GM21528 (cell line): ENCODE measurements at regions not wholly inside any gene's neighbourhood (a gene's known extent, or its start where the extent isn't known, plus 50 kb on each side); places are given as distances from the start of the nearest gene placed in this dataset.

Experiments
- ATAC-seq: cut with Tn5 transposase; IDR thresholded peaks from one replicate; pipeline ENCODE4 v1.9.1; 2021; ENCODE audit warnings: mild to moderate bottlenecking, moderate library complexity; ENCODE audit not compliant: unreplicated experiment, low FRiP score

GRCh38 chr9:89803403-89803802 lies 198.6 kb downstream of the GADD45G start:
- no peak for ATAC-seq

- ATAC-seq, result no peak
These were observed 200.1 kb downstream of the GADD45G start for GRCh38 chr9:89804766-89805531.

- no peak for ATAC-seq
These were observed 200.9 kb downstream of the GADD45G start for GRCh38 chr9:89805571-89806292.

- no peak for ATAC-seq
These were observed 201.7 kb downstream of the GADD45G start for GRCh38 chr9:89806371-89807100.

- no peak for ATAC-seq
These were observed 202.2 kb downstream of the GADD45G start for GRCh38 chr9:89807101-89807395.

- no peak for ATAC-seq
These were observed 202.9 kb downstream of the GADD45G start for GRCh38 chr9:89807682-89808075.

GRCh38 chr9:89808076-89808755 lies 203.4 kb downstream of the GADD45G start:
- no peak for ATAC-seq

GRCh38 chr9:89808756-89809181 lies 204.0 kb downstream of the GADD45G start:
- ATAC-seq, result no peak

GRCh38 chr9:89810431-89810830 lies 205.6 kb downstream of the GADD45G start:
- ATAC-seq, result no peak

GRCh38 chr9:89811356-89811755 lies 206.5 kb downstream of the GADD45G start:
- ATAC-seq, result no peak

- ATAC-seq, result no peak
These were observed 207.2 kb downstream of the GADD45G start for GRCh38 chr9:89811886-89812450.

- no peak for ATAC-seq
These were observed 207.9 kb downstream of the GADD45G start for GRCh38 chr9:89812556-89813181.

- ATAC-seq, result no peak
These were observed 208.7 kb downstream of the GADD45G start for GRCh38 chr9:89813482-89813881.

- no peak for ATAC-seq
These were observed 209.7 kb downstream of the GADD45G start for GRCh38 chr9:89814340-89815040.

GRCh38 chr9:89815061-89815902 lies 210.5 kb downstream of the GADD45G start:
- peak; percentile 39 for ATAC-seq

GRCh38 chr9:89815903-89816573 lies 211.2 kb downstream of the GADD45G start:
- peak; percentile 83 for ATAC-seq

GRCh38 chr9:89817151-89817950 lies 212.5 kb downstream of the GADD45G start:
- no peak for ATAC-seq
